DND-41 (cell line): ENCODE measurements at regions not wholly inside any gene's neighbourhood (a gene's known extent, or its start where the extent isn't known, plus 50 kb on each side); places are given as distances from the start of the nearest gene placed in this dataset.

Source experiments
- CTCF ChIP-seq: IDR thresholded peaks from 2 replicates; pipeline ENCODE4 v1.5.1; 2012; ENCODE audit warnings: borderline replicate concordance, low read length, moderate library complexity, mild to moderate bottlenecking; ENCODE audit not compliant: poor library complexity, severe bottlenecking; ENCODE audit errors: extremely low read depth
- EZH2 ChIP-seq: IDR thresholded peaks from 3 replicates; pipeline ENCODE4 v1.6.1; 2012; ENCODE audit warnings: borderline replicate concordance, low read depth, mild to moderate bottlenecking, moderate library complexity, low read length, inconsistent platforms; ENCODE audit not compliant: severe bottlenecking

DNA sequence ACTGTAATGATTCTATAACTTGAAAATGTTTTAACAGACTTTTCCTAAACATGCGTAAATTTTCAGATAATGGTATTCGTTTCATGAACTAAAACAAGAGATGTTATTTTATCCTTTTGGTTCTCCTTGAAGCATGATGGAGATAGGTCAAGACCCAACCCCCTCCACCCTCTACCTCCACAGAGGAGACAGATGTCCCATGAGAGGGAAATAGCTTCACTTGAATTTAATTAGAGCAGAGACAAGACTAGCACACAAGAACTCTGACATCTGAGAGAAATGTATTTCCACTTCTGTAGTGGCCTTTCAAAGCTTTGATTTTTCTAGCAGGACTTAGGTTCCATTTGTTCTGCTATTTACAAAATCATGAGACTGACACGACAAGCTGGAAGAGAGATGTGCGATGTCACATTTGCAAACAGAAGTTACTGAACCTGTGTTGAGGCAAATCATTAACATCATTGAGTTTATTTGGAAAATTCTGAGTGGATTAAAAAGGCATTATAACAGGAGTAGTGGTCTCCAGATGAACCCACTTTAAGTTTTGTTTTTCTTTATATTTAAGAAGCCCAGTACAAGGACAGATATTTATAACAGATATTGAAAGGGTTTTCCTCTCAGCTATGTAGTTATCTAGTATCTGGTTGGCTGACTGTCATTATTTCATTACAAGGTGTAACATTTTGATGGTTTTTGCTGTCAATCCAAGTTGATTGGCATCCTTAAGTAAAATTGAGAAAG lies 276.2 kb downstream of the ASXL3 start:
- TF ChIP-seq CTCF (no peak), EZH2 (no peak)
